HG03457 (cell line): ENCODE measurements at regions not wholly inside any gene's neighbourhood (a gene's known extent, or its start where the extent isn't known, plus 50 kb on each side); places are given as distances from the start of the nearest gene placed in this dataset.

Experiments used
- ATAC-seq: cut with Tn5 transposase; IDR thresholded peaks from one replicate; pipeline ENCODE4 v1.9.1; 2021; ENCODE audit warnings: moderate number of reproducible peaks; ENCODE audit not compliant: unreplicated experiment

DNA sequence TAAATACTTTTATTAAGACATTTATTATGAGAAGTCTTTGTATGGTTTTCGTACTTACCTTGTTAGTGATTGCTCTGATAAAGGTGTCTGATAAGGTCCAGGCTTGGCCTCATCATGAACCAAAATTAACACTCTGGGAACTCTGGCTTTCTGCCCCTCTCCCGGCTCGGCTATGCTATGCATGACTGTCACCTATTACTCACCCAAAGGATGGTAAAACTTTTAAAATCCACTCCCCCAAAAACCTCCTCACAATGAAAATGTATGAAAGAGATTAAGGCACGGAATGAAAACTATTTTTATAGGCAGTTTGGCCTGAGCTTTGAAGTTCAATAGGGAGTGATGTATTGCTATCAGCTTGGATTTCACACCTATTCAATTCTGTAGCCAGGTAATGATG, 217.3 kb upstream of the TBX3 start:
- no peak for ATAC-seq

GRCh38 chr12:114898159-114898558, 214.2 kb upstream of the TBX3 start:
- no peak for ATAC-seq

DNA sequence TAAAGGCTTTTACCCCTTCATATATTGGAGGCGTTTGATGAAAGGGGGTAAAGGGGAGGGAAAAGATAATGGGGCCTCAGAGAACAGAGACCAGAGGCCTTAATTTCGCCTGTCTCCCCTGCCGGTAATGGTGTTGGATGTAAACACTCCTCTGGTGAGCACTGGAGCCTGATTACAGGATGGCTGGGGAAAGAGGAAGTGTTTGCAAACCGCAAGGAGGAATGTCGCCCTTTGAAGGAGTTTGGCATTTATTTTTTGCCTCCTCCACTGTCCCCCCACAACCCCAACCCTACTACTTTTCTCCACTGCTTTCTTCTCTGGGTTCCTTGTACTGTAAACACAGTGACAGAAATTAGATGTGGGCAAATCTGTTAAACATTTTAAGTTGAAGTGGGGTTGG, 211.9 kb upstream of the TBX3 start:
- no peak for ATAC-seq

GRCh38 chr12:114895081-114895480, 211.1 kb upstream of the TBX3 start:
- no peak for ATAC-seq

DNA sequence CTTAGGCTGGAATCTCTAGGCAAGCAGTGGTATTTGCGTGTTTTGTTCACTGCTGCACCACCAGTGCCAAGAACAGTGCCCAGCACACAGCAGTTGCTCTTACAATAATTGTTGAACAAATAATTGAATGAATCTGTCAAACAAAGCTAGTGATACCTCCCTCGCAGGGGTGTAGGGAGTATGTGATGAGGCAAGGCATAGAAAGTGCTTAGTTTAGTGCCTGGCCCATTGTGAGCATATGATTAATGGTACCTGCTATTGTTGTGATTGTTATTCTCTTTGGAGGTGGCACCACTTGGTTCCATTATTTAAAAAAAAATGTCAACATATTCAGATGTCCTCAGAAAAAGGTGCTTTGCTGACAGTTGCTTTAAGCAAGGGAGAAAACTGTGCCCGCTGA, 210.1 kb upstream of the TBX3 start:
- ATAC-seq, result no peak

DNA sequence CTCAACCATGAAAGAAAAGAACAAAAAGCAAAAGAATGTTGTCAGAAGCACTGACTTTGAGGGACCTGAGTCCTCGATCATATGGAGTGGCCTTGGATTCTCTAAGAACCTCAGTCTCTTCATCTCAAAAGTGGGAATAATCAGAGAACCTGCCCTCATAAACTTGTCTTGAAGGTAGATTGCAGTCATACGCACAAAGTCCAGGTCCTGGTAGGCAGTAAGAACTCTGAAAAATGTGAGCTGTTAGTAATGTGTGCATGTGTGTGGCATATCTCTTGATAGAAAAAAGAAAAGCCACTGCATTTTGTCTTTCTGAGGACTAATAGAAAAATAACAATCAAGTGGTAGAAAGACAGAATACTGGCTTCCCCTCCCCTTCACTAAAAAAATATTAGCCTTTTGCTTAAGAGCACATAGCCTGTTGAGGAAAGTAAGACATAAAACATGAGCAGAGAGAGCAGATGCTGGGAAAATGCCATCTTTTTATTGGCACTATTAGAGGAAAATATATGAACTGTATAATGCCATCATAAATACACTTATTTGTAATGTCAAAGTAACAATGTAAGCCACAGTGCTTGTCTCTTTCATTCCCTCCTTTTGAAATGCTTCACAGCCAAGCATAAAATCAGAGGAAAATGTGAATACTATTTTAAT, 205.1 kb upstream of the TBX3 start:
- ATAC-seq, result no peak

- ATAC-seq, result no peak
These were observed 204.5 kb upstream of the TBX3 start for GRCh38 chr12:114888448-114888847.

DNA sequence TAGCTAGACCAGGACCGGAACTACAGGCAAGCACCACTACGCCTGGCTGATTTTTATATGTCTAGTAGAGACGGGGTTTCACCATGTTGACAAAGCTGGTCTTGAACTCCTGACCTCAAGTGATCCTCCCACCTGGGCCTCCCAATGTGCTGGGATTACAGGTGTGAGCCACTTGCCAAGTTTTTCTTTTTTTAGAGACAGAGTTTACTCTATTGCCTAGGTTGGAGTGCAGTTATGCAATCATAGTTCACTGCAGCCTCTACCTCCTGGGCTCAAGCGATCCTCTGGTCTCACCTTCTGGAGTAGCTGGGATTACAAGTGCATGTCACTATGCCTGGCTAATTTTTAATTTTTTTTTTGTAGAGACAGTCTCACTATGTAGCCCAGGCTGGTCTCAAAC, 201.5 kb upstream of the TBX3 start:
- no peak for ATAC-seq

- ATAC-seq, result no peak
These were observed 200.6 kb upstream of the TBX3 start for GRCh38 chr12:114884575-114884974.

- ATAC-seq, result no peak
These were observed 198.1 kb upstream of the TBX3 start for GRCh38 chr12:114882083-114882482.

- ATAC-seq, result no peak
These were observed 195.4 kb upstream of the TBX3 start for GRCh38 chr12:114879354-114879753.

GRCh38 chr12:114878781-114879180, 194.8 kb upstream of the TBX3 start:
- ATAC-seq, result no peak

DNA sequence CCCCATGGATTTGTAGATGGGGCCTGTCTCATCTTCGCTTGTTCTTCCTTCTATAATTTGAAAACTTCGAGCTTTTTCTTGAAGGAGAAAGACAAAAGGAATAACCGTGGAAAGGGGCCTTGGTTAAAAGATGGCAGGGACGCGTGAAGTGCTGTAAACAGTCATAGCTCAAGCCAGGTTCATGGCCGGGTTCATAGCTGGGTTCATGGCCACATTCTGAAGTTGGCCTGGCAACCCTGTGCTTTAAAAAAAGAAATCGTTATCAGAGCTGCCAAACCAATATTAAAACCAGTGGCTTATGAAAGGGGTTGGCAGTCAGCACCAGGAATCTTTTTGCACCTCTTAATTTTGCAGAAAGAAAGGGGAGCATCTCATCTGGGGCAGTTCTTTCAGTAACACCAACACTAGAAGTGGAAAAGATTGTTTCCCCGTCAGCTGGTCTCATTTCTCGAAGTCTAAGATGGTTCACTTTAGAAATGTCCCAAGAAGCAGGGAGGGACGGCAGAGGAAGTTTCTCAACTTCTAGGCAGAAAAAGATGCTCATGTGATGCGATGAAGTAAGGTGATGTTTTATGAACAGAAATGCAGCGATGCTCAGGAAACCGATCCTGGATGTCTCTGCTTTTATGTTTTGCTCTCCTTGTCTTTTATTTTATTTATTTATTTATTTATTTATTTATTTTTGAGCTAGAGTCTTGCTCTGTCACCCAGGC, 193.1 kb upstream of the TBX3 start:
- no peak for ATAC-seq

- ATAC-seq, result no peak
These were observed 191.3 kb upstream of the TBX3 start for GRCh38 chr12:114875313-114875712.

- no peak for ATAC-seq
These were observed 189.7 kb upstream of the TBX3 start for GRCh38 chr12:114873656-114874055.

DNA sequence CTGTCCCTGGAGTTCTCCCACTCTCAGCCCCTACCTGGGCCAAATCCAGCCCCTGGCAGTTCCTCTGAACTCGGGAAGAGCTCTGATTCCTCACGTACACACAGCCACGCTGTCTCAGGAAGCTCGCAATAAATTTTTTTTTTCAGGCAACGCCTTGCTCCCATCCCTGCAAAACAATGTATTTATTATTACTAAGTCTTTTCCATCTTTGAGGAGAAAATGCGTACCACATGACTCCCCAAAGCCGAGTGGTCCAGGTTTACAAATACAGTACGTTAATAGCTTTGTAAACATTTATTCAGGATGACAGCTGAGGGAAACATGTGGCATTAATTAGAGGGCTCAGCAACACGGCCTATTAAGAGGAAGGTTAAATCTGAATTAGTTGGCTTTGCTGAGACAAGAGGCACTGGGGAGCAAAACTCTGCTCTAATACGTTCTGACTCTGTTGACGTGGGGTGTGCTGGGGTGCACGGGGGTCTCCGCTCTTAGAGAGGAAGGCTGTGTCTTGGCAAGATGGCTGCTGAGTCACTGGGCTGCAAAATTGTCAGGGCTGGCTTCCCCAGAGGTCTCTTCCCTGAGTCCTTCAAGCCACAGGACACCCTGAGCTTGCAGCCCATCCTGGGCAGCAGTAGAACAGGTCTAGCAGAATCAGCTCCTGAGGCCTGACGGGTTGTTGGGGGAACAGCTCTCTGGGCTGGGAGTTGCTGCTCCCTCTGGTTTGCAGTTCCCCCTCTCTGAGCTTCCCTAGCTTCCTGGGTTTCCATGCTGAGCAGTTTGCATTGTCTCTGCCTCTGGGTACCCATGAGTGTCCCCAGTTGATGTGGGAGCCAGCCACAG, 185.2 kb upstream of the TBX3 start:
- ATAC-seq, result no peak

DNA sequence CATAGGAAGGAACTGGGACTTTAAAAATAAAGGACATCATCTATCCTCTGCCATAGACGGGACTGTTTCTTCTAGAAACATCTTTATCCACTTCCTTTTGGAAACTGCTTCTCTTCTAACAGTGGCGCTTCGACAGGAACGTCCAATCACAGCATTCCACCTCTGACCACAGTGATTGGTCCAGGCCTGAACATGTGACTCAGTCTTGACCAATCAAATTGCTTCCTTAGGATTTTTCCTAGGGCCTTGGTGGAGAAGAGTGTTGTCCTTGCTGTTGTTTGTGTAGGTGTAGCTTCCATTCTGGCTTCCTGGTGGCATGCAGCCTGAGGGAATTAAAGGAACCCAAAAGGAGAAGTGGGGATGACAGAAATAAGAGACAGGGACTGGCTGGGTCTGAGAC, 182.4 kb upstream of the TBX3 start:
- ATAC-seq, result no peak

- ATAC-seq, result no peak
These were observed 181.0 kb upstream of the TBX3 start for GRCh38 chr12:114864837-114865551.

GRCh38 chr12:114863911-114864310, 179.9 kb upstream of the TBX3 start:
- ATAC-seq, result no peak

DNA sequence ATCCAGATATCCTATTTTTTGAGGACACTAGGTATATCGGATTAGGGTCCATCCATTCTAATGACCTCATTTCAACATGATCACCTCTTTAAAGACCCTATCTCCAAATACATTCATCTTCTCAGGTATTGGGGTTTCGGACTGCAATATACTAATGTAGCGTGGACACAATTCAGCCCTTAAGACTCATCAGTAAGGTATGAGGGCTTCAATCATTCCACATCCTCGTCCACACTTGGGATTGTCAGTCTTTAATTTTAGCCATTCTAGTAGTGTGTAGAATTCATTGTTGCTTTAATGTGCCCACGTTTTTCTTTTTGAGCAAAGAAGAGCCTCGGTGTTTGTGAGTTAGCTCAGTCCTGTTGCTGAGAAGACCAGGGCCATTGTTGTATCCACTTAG, 177.0 kb upstream of the TBX3 start:
- ATAC-seq, result no peak

DNA sequence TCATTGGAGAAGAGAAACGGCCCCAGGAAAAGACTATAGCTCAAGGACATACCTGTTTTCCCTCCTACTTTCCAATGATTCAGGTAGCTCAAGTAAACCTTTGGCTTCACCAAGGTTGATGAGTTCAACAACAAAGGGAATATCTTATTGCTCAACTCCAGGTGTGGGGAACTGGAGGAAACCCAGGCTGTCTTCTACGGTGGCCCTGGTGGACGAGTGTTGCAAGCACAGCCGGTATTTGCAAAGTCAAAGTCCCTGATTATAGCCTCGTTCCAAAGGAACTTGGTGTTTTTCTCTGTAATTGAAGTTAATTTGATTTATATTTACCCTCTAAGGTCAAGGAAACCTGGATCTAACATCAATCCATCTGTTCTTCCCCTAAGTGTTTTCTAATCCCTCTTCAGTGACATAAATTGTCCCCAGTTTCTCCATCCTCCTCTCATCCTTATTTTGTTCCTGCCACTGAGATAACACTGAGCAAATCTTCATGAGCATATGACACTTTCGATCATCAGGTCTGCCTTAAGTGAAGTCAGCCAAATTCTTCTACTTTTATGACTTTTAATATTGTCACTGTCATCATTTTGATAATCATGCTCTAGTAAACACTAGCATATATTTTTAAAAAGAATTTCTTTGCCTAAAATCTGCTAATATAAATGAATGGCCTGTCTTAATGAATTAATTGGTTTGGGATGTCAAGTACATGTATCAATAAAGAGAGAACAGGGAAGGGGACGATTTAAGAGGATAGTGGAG, 174.6 kb upstream of the TBX3 start:
- ATAC-seq, result no peak
